Skeletal muscle tissue (tissue), 4 donors: ENCODE measurements at regions not wholly inside any gene's neighbourhood (a gene's known extent, or its start where the extent isn't known, plus 50 kb on each side); places are given as distances from the start of the nearest gene placed in this dataset. TPM values are rescaled to one million over a fixed set of nuclear protein-coding genes. Genes with fewer than 3 reads are reported as not detected.
"Not testable (repeated sequence)": the region's sequence is repeated elsewhere in the genome, so short reads cannot be mapped to it uniquely, and the experiment has no call there.

Experiments used
- H3K27ac ChIP-seq: one replicate; pipeline ENCODE4 v1.7.0; 2013; ENCODE audit warnings: mild to moderate bottlenecking, low read depth, low read length, inconsistent platforms
- H3K27me3 ChIP-seq, 3 donors: one replicate each; pipeline ENCODE4 v1.7.0; 2013; ENCODE audit warnings: low read length in 3 of 3; ENCODE audit not compliant: control insufficient read depth in 3 of 3, insufficient read depth in 3 of 3
- H3K36me3 ChIP-seq, 3 donors: one replicate each; pipeline ENCODE4 v1.7.0; 2013; ENCODE audit warnings: low read length in 3 of 3; ENCODE audit not compliant: control insufficient read depth in 3 of 3, insufficient read depth in 3 of 3
- H3K4me1 ChIP-seq, 3 donors: one replicate each; pipeline ENCODE4 v1.7.0; 2013; ENCODE audit warnings: low read length in 3 of 3, mild to moderate bottlenecking in 3 of 3; ENCODE audit not compliant: control insufficient read depth in 3 of 3, insufficient read depth in 3 of 3
- H3K4me3 ChIP-seq, 3 donors: one replicate each; pipeline ENCODE4 v1.7.0; 2013; ENCODE audit warnings: low read length in 3 of 3
- H3K9ac ChIP-seq, 3 donors: one replicate each; pipeline ENCODE4 v1.7.0; 2013; ENCODE audit warnings: low read length in 3 of 3, mild to moderate bottlenecking in 3 of 3, moderate library complexity in 2 of 3, low read depth in 1 of 3
- H3K9me3 ChIP-seq, 3 donors: one replicate each; pipeline ENCODE4 v1.7.0; 2013; ENCODE audit warnings: low read length in 3 of 3; ENCODE audit not compliant: control insufficient read depth in 3 of 3
- small RNA-seq: library from RNA; depleted of rRNA; stranded (forward); fragments of <200 nt; gene quantifications from one replicate; pipeline ENCODE3, GENCODE V24; 2014
- donor health status: Osteomylitis.

DNA sequence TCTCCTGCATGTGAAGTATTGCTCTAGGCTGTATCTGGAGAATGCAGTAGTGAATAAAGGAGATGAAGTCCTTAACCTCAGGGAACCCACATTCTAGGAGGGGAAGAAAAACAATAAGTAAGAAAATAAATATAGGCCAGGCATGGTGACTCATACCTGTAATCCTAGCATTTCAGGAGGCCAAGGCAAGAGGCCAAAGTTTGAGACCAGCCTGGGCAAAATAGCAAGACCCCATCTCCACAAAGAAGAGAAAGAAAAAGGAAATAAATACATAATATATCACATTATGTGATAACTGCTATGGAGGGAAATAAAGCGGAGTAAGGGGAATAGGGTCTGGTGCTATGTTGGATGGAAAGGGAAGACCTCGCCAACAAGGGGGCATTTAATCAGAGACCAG lies 94.0 kb downstream of the QRSL1 start:
- H3K4me3 ChIP-seq, result not testable (repeated sequence)

DNA sequence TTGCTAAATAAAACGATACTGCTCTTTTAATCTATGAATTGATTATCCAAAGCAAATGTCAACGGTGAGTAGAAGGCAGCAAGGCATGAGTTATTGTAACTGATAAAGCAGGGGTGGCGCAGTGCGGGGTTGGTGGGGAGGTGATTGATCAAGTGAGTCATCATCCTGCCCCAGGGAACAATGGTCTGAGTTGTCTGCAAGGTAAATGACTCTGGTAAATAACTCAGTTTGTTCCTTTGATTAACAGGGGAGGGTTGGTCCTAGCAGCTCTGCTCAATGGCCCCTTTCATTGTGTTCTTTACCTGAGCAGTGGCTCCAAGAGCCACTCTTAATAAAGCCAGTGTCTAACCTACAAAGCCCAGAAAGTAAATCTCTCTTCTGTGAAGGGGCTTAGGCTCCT lies 91.8 kb downstream of the QRSL1 start:
- H3K27me3 ChIP-seq, H3K9ac ChIP-seq, H3K27ac ChIP-seq, H3K4me3 ChIP-seq, H3K9me3 ChIP-seq, H3K4me1 ChIP-seq, H3K36me3 ChIP-seq: not testable (repeated sequence)

More for the DNA sequence above, 94.0 kb downstream of the QRSL1 start:
- not testable (repeated sequence) for H3K27ac ChIP-seq, H3K9me3 ChIP-seq, H3K36me3 ChIP-seq, H3K4me1 ChIP-seq, H3K9ac ChIP-seq, H3K27me3 ChIP-seq

Small RNA genes lying in the stretch of these regions (small RNA-seq; reads per million reads assigned to genes)
- gene MIR587 (not detected), gene RNU6-117P (not detected)
